H9 (cell line): ENCODE measurements at regions not wholly inside any gene's neighbourhood (a gene's known extent, or its start where the extent isn't known, plus 50 kb on each side); places are given as distances from the start of the nearest gene placed in this dataset.

Source experiments
- DNase-seq: peaks from one replicate; pipeline ENCODE4 v3.0.0-alpha.2; 2017
- H2AFZ ChIP-seq: one replicate; pipeline ENCODE4 v1.6.1; 2013; ENCODE audit warnings: mild to moderate bottlenecking, low read length, control low read depth, moderate library complexity
- H2AK5ac ChIP-seq: 2 replicates; pipeline ENCODE4 v1.6.1; 2013; ENCODE audit warnings: low read length, control low read depth, mixed read lengths; ENCODE audit not compliant: insufficient read length
- H2BK120ac ChIP-seq: one replicate; pipeline ENCODE4 v1.6.1; 2013; ENCODE audit warnings: low read depth, mild to moderate bottlenecking, low read length, control low read depth, inconsistent platforms; ENCODE audit not compliant: poor library complexity, severe bottlenecking
- H2BK12ac ChIP-seq: 2 replicates; pipeline ENCODE4 v1.6.1; 2013; ENCODE audit warnings: low read length, control low read depth, mixed read lengths, low read depth; ENCODE audit not compliant: insufficient read length
- H2BK15ac ChIP-seq: 2 replicates; pipeline ENCODE4 v1.6.1; 2013; ENCODE audit warnings: low read depth, low read length, control low read depth
- H2BK20ac ChIP-seq: one replicate; pipeline ENCODE4 v1.6.1; 2013; ENCODE audit warnings: low read depth, mild to moderate bottlenecking, low read length, control low read depth, inconsistent platforms; ENCODE audit not compliant: poor library complexity, severe bottlenecking
- H2BK5ac ChIP-seq: 2 replicates; pipeline ENCODE4 v1.6.1; 2013; ENCODE audit warnings: low read length, control low read depth, mixed read lengths; ENCODE audit not compliant: insufficient read length
- H3K14ac ChIP-seq: 2 replicates; pipeline ENCODE4 v1.6.1; 2013; ENCODE audit warnings: low read length, control low read depth; ENCODE audit not compliant: insufficient read depth
- H3K18ac ChIP-seq: 2 replicates; pipeline ENCODE4 v1.6.1; 2013; ENCODE audit warnings: low read depth, mild to moderate bottlenecking, mixed read lengths, low read length, control low read depth; ENCODE audit not compliant: insufficient read length
- H3K23ac ChIP-seq: 2 replicates; pipeline ENCODE4 v1.6.1; 2013; ENCODE audit warnings: low read length, control low read depth, mixed read lengths, low read depth; ENCODE audit not compliant: insufficient read length
- H3K23me2 ChIP-seq: 2 replicates; pipeline ENCODE4 v1.6.1; 2013; ENCODE audit warnings: low read depth, mild to moderate bottlenecking, mixed read lengths, low read length, control low read depth; ENCODE audit not compliant: insufficient read length, poor library complexity, severe bottlenecking
- H3K27ac ChIP-seq: 2 replicates; pipeline ENCODE4 v1.5.1; 2013; ENCODE audit warnings: low read length, control low read depth, mixed read lengths, low read depth; ENCODE audit not compliant: insufficient read length
- H3K27me3 ChIP-seq: 2 replicates; pipeline ENCODE4 v1.6.1; 2013; ENCODE audit warnings: low read length, control low read depth, inconsistent platforms; ENCODE audit not compliant: insufficient read depth
- H3K4ac ChIP-seq: 2 replicates; pipeline ENCODE4 v1.6.1; 2013; ENCODE audit warnings: low read depth, mild to moderate bottlenecking, control low read depth, inconsistent platforms, low read length, moderate library complexity
- H3K4me1 ChIP-seq: 2 replicates; pipeline ENCODE4 v1.6.1; 2013; ENCODE audit warnings: low read length, control low read depth, inconsistent platforms; ENCODE audit not compliant: insufficient read depth
- H3K4me2 ChIP-seq: 2 replicates; pipeline ENCODE4 v1.6.1; 2013; ENCODE audit warnings: low read length, control low read depth, mixed read lengths; ENCODE audit not compliant: insufficient read length, insufficient read depth
- H3K56ac ChIP-seq: 2 replicates; pipeline ENCODE4 v1.6.1; 2013; ENCODE audit warnings: low read depth, mild to moderate bottlenecking, mixed read lengths, low read length, control low read depth; ENCODE audit not compliant: insufficient read length
- H3K79me1 ChIP-seq: 2 replicates; pipeline ENCODE4 v1.6.1; 2013; ENCODE audit warnings: low read depth, mild to moderate bottlenecking, moderate library complexity, low read length, control low read depth, inconsistent platforms; ENCODE audit not compliant: insufficient read depth, poor library complexity, severe bottlenecking
- H3K79me2 ChIP-seq: 2 replicates; pipeline ENCODE4 v1.6.1; 2013; ENCODE audit warnings: low read length, control low read depth, inconsistent platforms; ENCODE audit not compliant: insufficient read depth
- H3K9ac ChIP-seq: 2 replicates; pipeline ENCODE4 v1.6.1; 2013; ENCODE audit warnings: low read length, control low read depth, mixed read lengths; ENCODE audit not compliant: insufficient read length; ENCODE audit errors: extremely low read depth
- H3K9me3 ChIP-seq: one replicate; pipeline ENCODE4 v1.6.1; 2013; ENCODE audit warnings: low read depth, low read length, inconsistent platforms; ENCODE audit not compliant: control insufficient read depth
- H3T11ph ChIP-seq: one replicate; pipeline ENCODE4 v1.6.1; 2013; ENCODE audit warnings: mild to moderate bottlenecking, low read length, control low read depth, inconsistent platforms
- H4K20me1 ChIP-seq: one replicate; pipeline ENCODE4 v1.6.1; 2013; ENCODE audit not compliant: control insufficient read depth, insufficient read length, insufficient read depth
- H4K5ac ChIP-seq: 2 replicates; pipeline ENCODE4 v1.6.1; 2013; ENCODE audit warnings: low read depth, mild to moderate bottlenecking, mixed read lengths, low read length, control low read depth; ENCODE audit not compliant: insufficient read length
- H4K8ac ChIP-seq: replicated peaks from 2 replicates; pipeline ENCODE4 v1.6.1; 2013; ENCODE audit warnings: low read length, control low read depth, mixed read lengths, low read depth; ENCODE audit not compliant: insufficient read length
- H4K91ac ChIP-seq: 2 replicates; pipeline ENCODE4 v1.6.1; 2013; ENCODE audit warnings: low read depth, mild to moderate bottlenecking, moderate library complexity, mixed read lengths, low read length, control low read depth; ENCODE audit not compliant: insufficient read length
- H3K27ac Mint-ChIP-seq, 3 experiments: 2 replicates in 2 of 3; 3 replicates in 1 of 3; pipeline ENCODE4 v1.8.0; 2020 to 2021; ENCODE audit warnings: mixed read lengths in 3 of 3, mild to moderate bottlenecking in 1 of 3, moderate library complexity in 1 of 3
- H3K27me3 Mint-ChIP-seq: 2 replicates; pipeline ENCODE4 v1.8.0; 2021; ENCODE audit warnings: low read depth, mild to moderate bottlenecking, moderate library complexity, mixed read lengths
- H3K36me3 Mint-ChIP-seq, 3 experiments: 2 replicates in 2 of 3; 3 replicates in 1 of 3; pipeline ENCODE4 v1.8.0; 2020 to 2021; ENCODE audit warnings: low read depth in 3 of 3, mixed read lengths in 3 of 3; ENCODE audit not compliant: insufficient read depth in 1 of 3
- H3K4me1 Mint-ChIP-seq, 2 experiments: 2 replicates each; pipeline ENCODE4 v1.8.0; 2020; ENCODE audit warnings: mixed read lengths in 2 of 2
- H3K4me3 Mint-ChIP-seq, 2 experiments: 2 replicates in 1 of 2; 3 replicates in 1 of 2; pipeline ENCODE4 v1.8.0; 2020 to 2021; ENCODE audit warnings: mild to moderate bottlenecking in 2 of 2, mixed read lengths in 2 of 2, moderate library complexity in 1 of 2
- H3K9me3 Mint-ChIP-seq, 2 experiments: 2 replicates in 1 of 2; 3 replicates in 1 of 2; pipeline ENCODE4 v1.8.0; 2020; ENCODE audit warnings: mild to moderate bottlenecking in 2 of 2, mixed read lengths in 2 of 2, moderate library complexity in 1 of 2
- WGBS: extraction: QIAGEN DNeasy Blood & Tissue Kit; methylation state at CpG from one replicate; pipeline ENCODE4 v1.1.7; 2013; ENCODE audit warnings: missing lambda C conversion rate, low lambda C conversion rate, mixed read lengths; ENCODE audit not compliant: insufficient read length; ENCODE audit errors: extremely low coverage; 5-methylcytosine and 5-hydroxymethylcytosine counted together
- TF ChIP-seq, protein P1 (sequence below): fragments of 200-600 bp; sonication (generic); conservative IDR thresholded peaks from 3 replicates; pipeline ENCODE4 v1.8.0; 2021; ENCODE audit warnings: antibody characterized with exemption, mild to moderate bottlenecking

DNA sequence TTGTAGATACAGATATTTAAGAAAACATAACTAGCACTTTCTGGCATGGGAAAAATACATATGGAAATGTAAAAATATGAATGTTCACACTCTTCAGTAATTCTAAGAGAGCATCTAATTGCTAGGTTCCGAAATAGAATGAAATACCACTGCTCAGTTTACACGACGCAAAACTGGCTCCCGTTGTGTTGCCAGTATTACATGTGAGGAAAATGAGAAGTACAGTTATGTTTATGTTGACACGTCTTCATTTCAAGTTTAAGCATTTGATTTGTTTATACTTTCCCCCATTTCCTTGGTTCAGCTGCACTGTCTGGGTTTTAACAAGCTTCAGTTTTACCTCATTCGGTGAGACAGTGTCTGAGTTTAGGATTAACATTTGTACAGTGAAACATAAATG is 275.8 kb upstream of the SEMA3D start:
- Histone ChIP-seq H3K79me1 (no peaks in the 10 kb centered on the region), H3K27me3 (no peaks in the 10 kb centered on the region), H3K79me2 (no peaks in the 10 kb centered on the region), H4K20me1 (no peaks in the 10 kb centered on the region), H2BK12ac (no peak overlapping the region), H4K8ac (no peak overlapping the region), H2BK20ac (no peak overlapping the region), H3K4ac (no peak overlapping the region), H3K9ac (no peak overlapping the region), H2BK15ac (no peak overlapping the region), H3T11ph (no peak overlapping the region), H3K56ac (no peak overlapping the region), H3K27ac (no peak overlapping the region), H4K5ac (no peak overlapping the region), H2AFZ (no peak overlapping the region), H2AK5ac (no peak overlapping the region), H3K9me3 (no peaks in the 10 kb centered on the region), H3K4me1 (no peaks in the 10 kb centered on the region), H3K4me2 (no peak overlapping the region), H4K91ac (no peak overlapping the region), H3K14ac (no peak overlapping the region), H3K18ac (no peak overlapping the region), H2BK120ac (no peak overlapping the region), H2BK5ac (no peak overlapping the region), H3K23me2 (no peaks in the 10 kb centered on the region), H3K23ac (no peak overlapping the region)
- H3K27me3 Mint-ChIP-seq, result no peaks in the 10 kb centered on the region
- no peaks in the 10 kb centered on the region for H3K9me3 Mint-ChIP-seq
- TF ChIP-seq, protein P1, sequence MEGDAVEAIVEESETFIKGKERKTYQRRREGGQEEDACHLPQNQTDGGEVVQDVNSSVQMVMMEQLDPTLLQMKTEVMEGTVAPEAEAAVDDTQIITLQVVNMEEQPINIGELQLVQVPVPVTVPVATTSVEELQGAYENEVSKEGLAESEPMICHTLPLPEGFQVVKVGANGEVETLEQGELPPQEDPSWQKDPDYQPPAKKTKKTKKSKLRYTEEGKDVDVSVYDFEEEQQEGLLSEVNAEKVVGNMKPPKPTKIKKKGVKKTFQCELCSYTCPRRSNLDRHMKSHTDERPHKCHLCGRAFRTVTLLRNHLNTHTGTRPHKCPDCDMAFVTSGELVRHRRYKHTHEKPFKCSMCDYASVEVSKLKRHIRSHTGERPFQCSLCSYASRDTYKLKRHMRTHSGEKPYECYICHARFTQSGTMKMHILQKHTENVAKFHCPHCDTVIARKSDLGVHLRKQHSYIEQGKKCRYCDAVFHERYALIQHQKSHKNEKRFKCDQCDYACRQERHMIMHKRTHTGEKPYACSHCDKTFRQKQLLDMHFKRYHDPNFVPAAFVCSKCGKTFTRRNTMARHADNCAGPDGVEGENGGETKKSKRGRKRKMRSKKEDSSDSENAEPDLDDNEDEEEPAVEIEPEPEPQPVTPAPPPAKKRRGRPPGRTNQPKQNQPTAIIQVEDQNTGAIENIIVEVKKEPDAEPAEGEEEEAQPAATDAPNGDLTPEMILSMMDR, result no peak
- H3K27ac Mint-ChIP-seq, result no peak overlapping the region
- WGBS, result no CpG with 5 or more reads among the region's 6 CpGs
- H3K36me3 Mint-ChIP-seq, result no peaks in the 10 kb centered on the region
- no peaks in the 10 kb centered on the region for H3K4me1 Mint-ChIP-seq
- H3K4me3 Mint-ChIP-seq, result no peak overlapping the region
- no peak for DNase-seq
